Large intestine (tissue), 3 donors: ENCODE measurements at regions not wholly inside any gene's neighbourhood (a gene's known extent, or its start where the extent isn't known, plus 50 kb on each side); places are given as distances from the start of the nearest gene placed in this dataset.

Experiments
- DNase-seq, 2 donors: peaks; one replicate each; pipeline versions ENCODE4 v3.0.0 to v3.0.0-alpha.2; 2013
- H3K27ac ChIP-seq: one replicate; pipeline ENCODE4 v1.5.1; 2013; ENCODE audit warnings: low read length
- H3K27me3 ChIP-seq: 2 replicates; pipeline ENCODE4 v1.6.1; 2013; ENCODE audit warnings: low read length; ENCODE audit not compliant: control insufficient read depth, insufficient read depth
- H3K36me3 ChIP-seq: 2 replicates; pipeline ENCODE4 v1.6.1; 2013; ENCODE audit warnings: low read length; ENCODE audit not compliant: control insufficient read depth, insufficient read depth
- H3K4me1 ChIP-seq: one replicate; pipeline ENCODE4 v1.6.1; 2013; ENCODE audit warnings: low read length; ENCODE audit not compliant: control insufficient read depth, insufficient read depth
- H3K4me3 ChIP-seq: one replicate; pipeline ENCODE4 v1.5.1; 2013; ENCODE audit warnings: low read length
- H3K9me3 ChIP-seq: one replicate; pipeline ENCODE4 v1.6.1; 2013; ENCODE audit warnings: mild to moderate bottlenecking, low read depth, low read length, moderate library complexity; ENCODE audit not compliant: control insufficient read depth
- WGBS: methylation state at CpG from one replicate; pipeline ENCODE4 v1.1.5; 2013; ENCODE audit warnings: low lambda C conversion rate; ENCODE audit not compliant: insufficient coverage; 5-methylcytosine and 5-hydroxymethylcytosine counted together

DNA sequence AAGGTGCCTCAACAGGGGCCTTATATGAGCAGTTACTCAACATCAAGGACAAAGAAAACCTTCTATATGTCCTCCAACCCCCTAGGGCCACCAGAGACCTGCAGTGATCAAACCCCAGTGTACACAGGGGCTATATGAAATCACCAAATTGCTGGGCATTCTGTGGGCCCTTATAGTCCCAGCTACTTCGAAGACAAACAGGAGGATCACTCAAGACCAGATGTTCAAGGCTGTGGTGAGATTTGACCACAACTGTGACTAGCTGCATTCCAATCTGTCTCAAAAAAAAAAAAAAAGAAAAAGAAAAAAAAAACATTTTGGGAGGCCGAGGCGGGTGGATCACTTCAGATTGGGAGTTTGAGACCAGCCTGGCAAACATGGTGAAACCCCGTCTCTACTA lies 51.0 kb upstream of the PRB2 start:
- Histone ChIP-seq H3K36me3 (no peaks in the 10 kb centered on the region), H3K4me1 (no peaks in the 10 kb centered on the region), H3K9me3 (no peaks in the 10 kb centered on the region), H3K27ac (no peak overlapping the region), H3K4me3 (no peak overlapping the region), H3K27me3 (no peaks in the 10 kb centered on the region)
- no CpG with 5 or more reads among the region's 4 CpGs for WGBS
- DNase-seq = no peak

DNA sequence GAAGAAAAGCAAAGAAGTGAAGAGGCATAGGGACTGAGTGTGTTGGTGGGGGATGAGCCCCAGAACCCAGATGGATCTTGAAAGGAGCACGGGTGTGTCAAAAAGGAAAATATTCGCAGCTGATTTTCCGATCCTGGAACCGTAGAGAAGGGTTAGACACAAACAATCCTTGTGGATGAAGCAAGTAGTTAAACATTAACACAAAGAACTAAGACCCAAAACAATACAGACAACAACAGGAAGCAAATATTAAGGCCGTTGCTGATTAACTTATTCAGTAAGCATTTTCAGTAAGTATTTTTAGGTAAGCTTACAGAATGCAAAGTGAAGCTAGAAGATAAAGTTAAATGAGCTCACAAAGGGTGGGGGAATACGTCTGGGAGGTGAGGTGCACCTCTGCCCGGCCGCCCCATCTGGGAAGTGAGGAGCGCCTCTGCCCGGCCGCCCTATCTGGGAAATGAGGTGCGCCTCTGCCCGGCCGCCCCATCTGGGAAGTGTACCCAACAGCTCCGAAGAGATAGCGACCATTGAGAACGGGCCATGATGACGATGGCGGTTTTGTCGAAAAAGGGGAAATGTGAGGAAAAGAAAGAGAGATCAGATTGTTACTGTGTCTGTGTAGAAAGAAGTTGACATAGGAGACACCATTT lies 62.8 kb upstream of the PRB2 start:
- no peak overlapping the region for H3K27ac ChIP-seq
- no peaks in the 10 kb centered on the region for H3K4me1 ChIP-seq
- no peaks in the 10 kb centered on the region for H3K36me3 ChIP-seq
- DNase-seq = no peak
- WGBS = 50% methylated on average over 2 of the region's 20 CpGs
- no peaks in the 10 kb centered on the region for H3K27me3 ChIP-seq
- H3K9me3 ChIP-seq = no peaks in the 10 kb centered on the region
- no peak overlapping the region for H3K4me3 ChIP-seq

DNA sequence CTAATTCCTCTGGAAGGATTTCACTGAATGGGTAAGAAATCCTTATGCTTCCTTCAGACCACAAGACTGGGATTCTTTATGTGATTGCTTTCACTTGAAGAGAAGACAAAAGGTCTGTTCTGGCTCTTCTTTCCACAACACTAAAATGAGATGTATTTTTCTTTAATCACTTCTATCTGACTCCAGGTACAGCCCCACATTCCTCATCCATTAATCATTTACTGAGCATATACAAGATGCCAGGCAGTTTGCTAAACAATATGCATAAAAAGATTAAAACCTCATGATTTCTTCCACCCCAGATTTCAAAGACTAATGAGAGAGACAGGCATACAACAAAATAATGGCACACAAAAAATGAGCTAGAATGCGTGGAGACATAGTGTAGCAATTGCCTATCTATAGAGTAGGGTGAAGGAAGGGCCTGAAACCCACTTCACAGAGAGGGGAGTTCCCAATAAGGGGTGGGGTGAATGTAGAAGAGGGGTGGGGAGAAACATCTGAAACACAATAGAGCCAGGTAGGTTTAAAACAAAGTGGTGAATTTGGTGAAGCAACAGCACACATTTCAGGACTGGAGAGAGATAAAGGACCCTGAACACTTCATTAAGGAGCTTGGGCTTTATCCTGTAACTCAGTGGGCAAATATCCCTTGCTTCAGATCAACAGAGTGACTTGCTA lies 65.1 kb upstream of the PRB2 start:
- Histone ChIP-seq H3K9me3 (no peaks in the 10 kb centered on the region), H3K27ac (no peak overlapping the region), H3K27me3 (no peaks in the 10 kb centered on the region), H3K4me3 (no peak overlapping the region), H3K36me3 (no peaks in the 10 kb centered on the region), H3K4me1 (no peaks in the 10 kb centered on the region)
- WGBS = no CpG with 5 or more reads among the region's 1 CpG
- DNase-seq = no peak

DNA sequence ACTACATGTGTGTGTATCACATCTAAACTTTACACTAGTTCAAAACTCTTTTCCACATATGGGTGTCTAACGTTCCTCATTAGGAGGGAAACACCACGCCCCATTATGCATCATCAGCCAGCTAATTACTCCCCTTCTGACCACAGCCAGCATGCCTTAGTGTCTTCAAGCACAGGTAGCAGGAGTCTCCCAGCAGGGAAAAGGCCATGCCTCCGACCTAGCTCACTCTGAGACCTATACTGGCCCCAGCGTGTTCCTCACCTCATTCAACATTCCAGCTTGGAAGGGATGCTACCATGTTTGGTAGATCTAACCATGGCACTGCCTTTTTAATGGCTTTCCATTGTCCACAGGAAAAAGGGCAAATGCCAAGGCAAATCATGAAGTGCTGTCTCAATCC lies 66.1 kb upstream of the PRB2 start:
- H3K9me3 ChIP-seq = no peaks in the 10 kb centered on the region
- H3K4me3 ChIP-seq = no peak overlapping the region
- H3K4me1 ChIP-seq = no peaks in the 10 kb centered on the region
- no peak overlapping the region for H3K27ac ChIP-seq
- H3K27me3 ChIP-seq = no peaks in the 10 kb centered on the region
- no peaks in the 10 kb centered on the region for H3K36me3 ChIP-seq
- WGBS = no CpG with 5 or more reads among the region's 4 CpGs
- DNase-seq = no peak

DNA sequence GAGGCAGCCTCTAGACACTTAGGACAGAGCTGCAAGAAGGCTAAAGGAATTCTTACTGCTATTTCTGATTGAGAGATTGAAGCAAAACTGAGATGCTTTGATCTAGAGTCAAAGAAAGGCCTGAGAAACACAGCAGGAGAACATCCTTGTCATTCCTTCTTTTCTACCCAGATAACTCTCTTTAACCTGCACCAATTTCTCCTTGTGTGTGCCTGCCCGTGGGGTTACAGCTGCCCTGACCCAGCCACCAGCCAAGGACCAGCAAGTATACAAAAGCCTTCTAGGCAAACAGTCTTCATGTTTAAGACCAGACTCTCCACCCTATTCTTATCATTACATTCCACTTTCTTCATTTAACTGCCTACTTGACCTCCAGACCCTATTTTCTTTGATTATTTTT lies 81.7 kb upstream of the PRB2 start:
- H3K4me1 ChIP-seq = no peaks in the 10 kb centered on the region
- H3K27ac ChIP-seq = no peak overlapping the region
- H3K4me3 ChIP-seq = no peak overlapping the region
- H3K36me3 ChIP-seq = no peaks in the 10 kb centered on the region
- H3K9me3 ChIP-seq = no peaks in the 10 kb centered on the region
- WGBS = no CpG with 5 or more reads among the region's 1 CpG
- DNase-seq = no peak
- no peaks in the 10 kb centered on the region for H3K27me3 ChIP-seq

DNA sequence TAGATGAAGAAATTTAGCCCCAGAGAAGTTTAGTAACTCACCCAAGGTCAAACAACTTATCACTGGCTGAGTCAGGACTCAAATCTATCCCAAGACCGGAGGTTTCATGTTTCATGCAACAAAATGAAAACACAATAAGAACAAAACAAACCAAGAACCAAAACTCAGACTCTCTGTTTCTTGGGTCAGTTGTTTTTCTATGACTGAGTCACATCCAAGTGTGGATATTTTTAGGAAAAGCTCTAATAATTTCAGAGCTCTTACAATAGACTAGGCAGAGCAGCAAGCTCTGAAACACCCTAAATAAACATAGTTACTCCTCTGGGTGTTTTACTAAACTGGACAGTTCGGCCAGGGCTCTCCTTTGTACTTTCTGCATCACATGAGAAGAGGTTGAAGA lies 87.6 kb upstream of the PRB2 start:
- no peak for DNase-seq
- Histone ChIP-seq H3K27ac (no peak overlapping the region), H3K4me1 (no peaks in the 10 kb centered on the region), H3K27me3 (no peaks in the 10 kb centered on the region), H3K9me3 (no peaks in the 10 kb centered on the region), H3K4me3 (no peak overlapping the region), H3K36me3 (no peaks in the 10 kb centered on the region)
- WGBS = no CpG with 5 or more reads among the region's 2 CpGs

DNA sequence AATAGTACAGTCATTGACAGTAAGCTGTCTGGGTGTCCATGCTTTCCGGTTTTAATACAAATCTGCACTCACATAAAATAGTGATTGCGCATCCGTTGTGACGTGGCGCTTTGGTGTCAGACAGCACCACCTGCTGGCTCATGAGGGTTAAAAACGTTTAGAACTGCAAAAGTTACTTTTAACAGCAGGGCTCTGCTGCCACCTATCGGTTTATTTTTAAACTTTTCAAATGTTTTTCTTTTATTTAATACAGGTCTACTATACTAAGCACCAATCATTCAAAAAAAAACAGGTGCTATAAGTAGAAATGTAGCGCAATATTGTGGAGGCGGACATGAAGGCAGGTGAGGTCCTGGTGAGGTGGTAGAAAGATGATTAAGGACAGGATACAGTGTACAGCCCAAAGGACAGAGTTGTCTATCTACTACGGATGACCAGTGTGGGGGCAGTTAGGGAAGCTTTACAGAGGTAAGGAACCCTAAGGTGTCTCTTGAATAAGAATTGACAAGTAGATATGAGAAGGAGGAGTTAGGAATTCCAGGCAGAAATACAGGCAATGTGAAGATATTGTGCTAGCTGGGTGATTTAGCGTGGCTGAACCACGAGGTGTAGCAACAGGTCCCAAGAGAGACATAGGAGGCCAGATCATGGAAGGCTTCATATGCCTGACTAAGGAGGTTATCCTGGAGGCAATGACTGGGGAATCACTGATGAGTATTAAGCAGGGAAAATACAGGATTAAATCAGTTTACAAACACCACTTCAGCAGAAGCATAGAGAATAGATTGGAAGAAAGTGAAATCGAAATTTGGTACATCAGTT lies 91.5 kb upstream of the PRB2 start:
- WGBS = 25% methylated on average over 4 of the region's 13 CpGs
- Histone ChIP-seq H3K27ac (no peak overlapping the region), H3K27me3 (no peaks in the 10 kb centered on the region), H3K36me3 (no peaks in the 10 kb centered on the region), H3K4me1 (no peaks in the 10 kb centered on the region), H3K4me3 (no peak overlapping the region), H3K9me3 (no peaks in the 10 kb centered on the region)
- peak; percentile 58 to 72 for DNase-seq

DNA sequence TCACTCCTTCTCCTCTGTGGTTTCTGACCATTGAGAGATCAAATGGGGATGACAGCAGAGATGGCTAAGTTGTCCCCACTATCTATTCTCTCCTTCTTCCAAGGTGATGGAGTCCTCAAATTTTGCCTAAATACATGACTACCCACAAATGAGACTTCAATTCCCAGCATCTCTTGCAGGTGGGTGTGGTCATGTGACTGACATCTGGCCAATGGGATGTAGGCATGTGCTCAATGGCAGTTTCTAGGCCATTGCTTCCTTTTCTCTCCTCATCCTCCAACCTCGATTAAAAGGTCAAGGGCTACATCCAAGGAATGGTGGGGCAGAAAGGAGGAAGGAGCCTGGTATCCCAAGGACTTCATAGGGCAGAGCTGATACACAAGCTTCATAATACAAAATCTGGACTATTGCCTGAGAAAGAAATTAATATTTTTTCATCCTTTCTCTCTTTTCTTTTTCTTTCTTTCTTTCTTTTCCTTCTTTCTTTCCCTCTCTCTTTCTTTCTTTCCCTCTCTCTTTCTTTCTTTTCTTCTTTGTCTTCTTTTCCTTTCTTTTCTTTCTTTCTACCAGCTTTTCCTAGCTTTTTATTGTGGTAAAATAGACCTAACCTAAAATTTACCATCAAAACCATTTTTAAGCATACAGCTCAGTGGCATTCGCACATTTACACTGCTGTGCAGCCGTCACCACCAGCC lies 100.9 kb upstream of the PRB2 start:
- H3K9me3 ChIP-seq = peaks cover 10% of the 10 kb centered on the region
- no peaks in the 10 kb centered on the region for H3K4me1 ChIP-seq
- peaks cover 20% of the 10 kb centered on the region for H3K27me3 ChIP-seq
- DNase-seq = no peak
- H3K27ac ChIP-seq = no peak overlapping the region
- no CpG with 5 or more reads among the region's 3 CpGs for WGBS
- no peak overlapping the region for H3K4me3 ChIP-seq
- H3K36me3 ChIP-seq = no peaks in the 10 kb centered on the region

DNA sequence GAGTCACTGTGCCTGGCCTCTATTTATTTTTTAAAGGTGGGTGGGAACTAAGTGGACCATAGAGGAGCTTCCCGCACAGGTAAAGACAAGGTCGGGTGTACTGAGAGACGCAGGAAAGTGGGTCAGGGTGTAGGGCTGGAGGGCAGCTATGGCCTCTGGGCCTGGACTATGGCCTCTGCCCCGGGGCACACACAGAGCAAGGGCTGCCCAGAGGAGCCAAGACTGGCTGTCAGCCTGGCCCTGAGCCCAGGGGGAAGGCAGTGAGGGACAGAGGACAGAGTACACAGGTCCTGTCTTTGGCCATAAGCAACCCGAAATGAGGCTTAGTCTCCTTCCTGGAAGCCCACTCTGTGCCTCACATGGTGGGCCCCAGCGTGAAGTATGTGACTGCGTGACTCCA lies 102.1 kb upstream of the PRB2 start:
- Histone ChIP-seq H3K27ac (no peak overlapping the region), H3K36me3 (no peaks in the 10 kb centered on the region), H3K4me1 (no peaks in the 10 kb centered on the region), H3K4me3 (no peak overlapping the region), H3K27me3 (peaks cover 20% of the 10 kb centered on the region), H3K9me3 (peaks cover 10% of the 10 kb centered on the region)
- no peak for DNase-seq
- WGBS = no CpG with 5 or more reads among the region's 7 CpGs

DNA sequence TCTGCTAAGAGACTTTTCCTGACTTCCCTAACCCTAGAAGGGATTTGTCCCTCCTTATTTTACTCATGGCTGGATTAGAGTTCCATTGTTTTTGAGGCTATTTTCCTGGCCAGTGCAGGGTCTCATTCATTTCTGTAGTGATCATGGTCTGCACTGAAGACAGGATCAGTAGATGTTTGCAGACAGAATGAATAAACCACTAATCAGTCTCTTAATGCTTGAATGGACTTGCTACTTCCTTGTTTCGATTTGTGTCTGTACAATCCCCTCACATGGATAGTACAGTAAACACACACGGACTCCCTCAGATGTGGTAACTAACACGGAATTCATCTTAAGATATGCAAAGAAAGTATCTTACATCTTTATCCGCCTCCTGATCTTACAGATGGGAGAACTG lies 102.6 kb upstream of the PRB2 start:
- no peaks in the 10 kb centered on the region for H3K4me1 ChIP-seq
- no peak overlapping the region for H3K4me3 ChIP-seq
- H3K27me3 ChIP-seq = peaks cover 18% of the 10 kb centered on the region
- no peak for DNase-seq
- peaks cover 10% of the 10 kb centered on the region for H3K9me3 ChIP-seq
- H3K27ac ChIP-seq = no peak overlapping the region
- H3K36me3 ChIP-seq = no peaks in the 10 kb centered on the region
- 80% methylated on average over 4 of the region's 4 CpGs for WGBS
